Ovary (tissue), 3 donors: ENCODE measurements at regions not wholly inside any gene's neighbourhood (a gene's known extent, or its start where the extent isn't known, plus 50 kb on each side); places are given as distances from the start of the nearest gene placed in this dataset.

Experiments used
- POLR2A ChIP-seq: fragments of 450-650 bp; IDR thresholded peaks from one replicate; pipeline ENCODE4 v1.6.1; 2017; ENCODE audit warnings: antibody characterized with exemption, mild to moderate bottlenecking, moderate library complexity
- TF ChIP-seq, protein P1 (sequence below), 3 donors: fragments of 450-650 bp in 2 of 3; fragments of 200-600 bp in 1 of 3; IDR thresholded peaks; one replicate each; pipeline versions ENCODE4 v1.5.1 to v1.8.0; 2016 to 2022; ENCODE audit warnings: antibody characterized with exemption in 3 of 3, mild to moderate bottlenecking in 1 of 3
- donor health status: DM: no; HTN: no; CAD: no.

DNA sequence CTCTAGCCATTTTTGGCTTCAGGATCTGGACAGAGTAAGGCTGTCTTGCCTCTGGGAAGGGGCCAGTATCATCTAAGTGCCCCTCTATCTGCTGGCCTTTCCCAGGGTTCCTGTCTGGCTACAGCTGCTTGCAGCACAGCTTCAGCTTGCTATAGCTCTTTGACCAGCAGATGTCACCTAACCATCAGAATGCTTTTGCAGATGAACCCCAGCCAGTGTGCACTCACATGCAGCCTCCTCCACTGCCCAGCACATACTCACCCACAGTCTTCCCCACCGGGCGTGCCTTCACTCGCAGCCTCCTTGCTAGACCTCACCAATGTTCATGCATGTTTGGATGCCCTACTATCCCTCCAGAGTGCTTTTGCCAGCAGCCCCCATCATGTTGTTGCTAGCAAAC is 769.0 kb downstream of the BRINP3 start:
- TF ChIP-seq, protein P1, sequence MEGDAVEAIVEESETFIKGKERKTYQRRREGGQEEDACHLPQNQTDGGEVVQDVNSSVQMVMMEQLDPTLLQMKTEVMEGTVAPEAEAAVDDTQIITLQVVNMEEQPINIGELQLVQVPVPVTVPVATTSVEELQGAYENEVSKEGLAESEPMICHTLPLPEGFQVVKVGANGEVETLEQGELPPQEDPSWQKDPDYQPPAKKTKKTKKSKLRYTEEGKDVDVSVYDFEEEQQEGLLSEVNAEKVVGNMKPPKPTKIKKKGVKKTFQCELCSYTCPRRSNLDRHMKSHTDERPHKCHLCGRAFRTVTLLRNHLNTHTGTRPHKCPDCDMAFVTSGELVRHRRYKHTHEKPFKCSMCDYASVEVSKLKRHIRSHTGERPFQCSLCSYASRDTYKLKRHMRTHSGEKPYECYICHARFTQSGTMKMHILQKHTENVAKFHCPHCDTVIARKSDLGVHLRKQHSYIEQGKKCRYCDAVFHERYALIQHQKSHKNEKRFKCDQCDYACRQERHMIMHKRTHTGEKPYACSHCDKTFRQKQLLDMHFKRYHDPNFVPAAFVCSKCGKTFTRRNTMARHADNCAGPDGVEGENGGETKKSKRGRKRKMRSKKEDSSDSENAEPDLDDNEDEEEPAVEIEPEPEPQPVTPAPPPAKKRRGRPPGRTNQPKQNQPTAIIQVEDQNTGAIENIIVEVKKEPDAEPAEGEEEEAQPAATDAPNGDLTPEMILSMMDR (IDR thresholded peaks at IDR 0.05), result no peak
- no peak for TF ChIP-seq POLR2A
